T1000 (cell line): ENCODE measurements at regions not wholly inside any gene's neighbourhood (a gene's known extent, or its start where the extent isn't known, plus 50 kb on each side); places are given as distances from the start of the nearest gene placed in this dataset.

Experiments
- DNase-seq: peaks from one replicate; lab custom pipeline; 2025; ENCODE audit warnings: mixed read lengths; lab: John Stamatoyannopoulos, UW

- DNase-seq, result no peak
Observed at GRCh38 chr6:84815896-84816735, 51.7 kb upstream of the TBX18 start.
